Liver (tissue), 8 donors: ENCODE measurements at regions not wholly inside any gene's neighbourhood (a gene's known extent, or its start where the extent isn't known, plus 50 kb on each side); places are given as distances from the start of the nearest gene placed in this dataset.

Experiments used
- DNase-seq: peaks from one replicate; pipeline ENCODE4 v3.0.0-alpha.2; 2017; ENCODE audit warnings: low spot score
- H3K27ac ChIP-seq, 2 donors: one replicate each; pipeline ENCODE4 v1.7.0; 2013; ENCODE audit warnings: inconsistent platforms in 2 of 2, low read length in 2 of 2, control low read depth in 1 of 2, low read depth in 1 of 2, mild to moderate bottlenecking in 1 of 2
- H3K27me3 ChIP-seq, 4 donors: one replicate each; pipeline versions ENCODE4 v1.6.1 to v1.7.0; 2013; ENCODE audit warnings: low read length in 3 of 4, inconsistent platforms in 1 of 4, mild to moderate bottlenecking in 1 of 4, moderate library complexity in 1 of 4; ENCODE audit not compliant: control insufficient read depth in 4 of 4, insufficient read depth in 4 of 4
- H3K36me3 ChIP-seq, 4 donors: one replicate each; pipeline versions ENCODE4 v1.6.1 to v1.7.0; 2013; ENCODE audit warnings: low read length in 3 of 4, mild to moderate bottlenecking in 3 of 4, low read depth in 1 of 4, moderate library complexity in 1 of 4; ENCODE audit not compliant: control insufficient read depth in 4 of 4, insufficient read depth in 3 of 4
- H3K4me1 ChIP-seq, 4 donors: one replicate each; pipeline versions ENCODE4 v1.6.1 to v1.7.0; 2013; ENCODE audit warnings: low read length in 3 of 4, mild to moderate bottlenecking in 3 of 4, moderate library complexity in 1 of 4; ENCODE audit not compliant: control insufficient read depth in 4 of 4, insufficient read depth in 4 of 4
- H3K4me3 ChIP-seq, 3 donors: one replicate each; pipeline versions ENCODE4 v1.6.1 to v1.7.0; 2013; ENCODE audit warnings: low read length in 3 of 3, control low read depth in 1 of 3, low read depth in 1 of 3, mild to moderate bottlenecking in 1 of 3
- H3K9ac ChIP-seq, 2 donors: one replicate each; pipeline ENCODE4 v1.7.0; 2013; ENCODE audit warnings: low read length in 2 of 2, mild to moderate bottlenecking in 2 of 2, moderate library complexity in 2 of 2, control low read depth in 1 of 2, low read depth in 1 of 2
- H3K9me3 ChIP-seq, 4 donors: one replicate each; pipeline versions ENCODE4 v1.6.1 to v1.7.0; 2013; ENCODE audit warnings: low read length in 3 of 4; ENCODE audit not compliant: control insufficient read depth in 4 of 4
- EGR1 ChIP-seq, 2 donors: IDR thresholded peaks; 2 replicates each; pipeline ENCODE4 v1.6.1; 2016 to 2018; ENCODE audit warnings: antibody characterized with exemption in 2 of 2, low read depth in 2 of 2
- FOXA1 ChIP-seq: IDR thresholded peaks from 2 replicates; pipeline ENCODE4 v1.6.1; 2016; ENCODE audit warnings: antibody characterized with exemption
- FOXA2 ChIP-seq: IDR thresholded peaks from 2 replicates; pipeline ENCODE4 v1.6.1; 2016; ENCODE audit warnings: antibody characterized with exemption
- GABPA ChIP-seq, 2 donors: IDR thresholded peaks in 1 of 2; conservative IDR thresholded peaks in 1 of 2; 2 replicates each; pipeline ENCODE4 v1.6.1; 2016; ENCODE audit warnings: antibody characterized with exemption in 2 of 2, mild to moderate bottlenecking in 1 of 2, moderate library complexity in 1 of 2
- HNF4A ChIP-seq, 2 donors: conservative IDR thresholded peaks; 2 replicates each; pipeline ENCODE4 v1.6.1; 2016; ENCODE audit warnings: antibody characterized with exemption in 2 of 2, mild to moderate bottlenecking in 2 of 2
- HNF4G ChIP-seq: IDR thresholded peaks from 2 replicates; pipeline ENCODE4 v1.6.1; 2016; ENCODE audit warnings: antibody characterized with exemption
- JUND ChIP-seq, 2 donors: IDR thresholded peaks; 2 replicates each; pipeline ENCODE4 v1.6.1; 2016; ENCODE audit warnings: antibody characterized with exemption in 2 of 2
- NR2F2 ChIP-seq: IDR thresholded peaks from 2 replicates; pipeline ENCODE4 v1.6.1; 2016; ENCODE audit warnings: antibody characterized with exemption
- RAD21 ChIP-seq, 2 donors: IDR thresholded peaks; 2 replicates each; pipeline ENCODE4 v1.6.1; 2016; ENCODE audit warnings: antibody characterized with exemption in 2 of 2, mild to moderate bottlenecking in 2 of 2
- RXRA ChIP-seq, 2 donors: IDR thresholded peaks; 2 replicates each; pipeline ENCODE4 v1.6.1; 2017 to 2018; ENCODE audit warnings: antibody characterized with exemption in 2 of 2, mild to moderate bottlenecking in 1 of 2
- SP1 ChIP-seq: IDR thresholded peaks from 2 replicates; pipeline ENCODE4 v1.6.1; 2018; ENCODE audit warnings: antibody characterized with exemption, mild to moderate bottlenecking
- TAF1 ChIP-seq: conservative IDR thresholded peaks from 2 replicates; pipeline ENCODE4 v1.6.1; 2016; ENCODE audit warnings: antibody characterized with exemption, mild to moderate bottlenecking
- YY1 ChIP-seq: IDR thresholded peaks from 2 replicates; pipeline ENCODE4 v1.6.1; 2016; ENCODE audit warnings: antibody characterized with exemption, mild to moderate bottlenecking
- ZBTB33 ChIP-seq: IDR thresholded peaks from 2 replicates; pipeline ENCODE4 v1.6.1; 2016; ENCODE audit warnings: antibody characterized with exemption
- WGBS: extraction: QIAGEN DNeasy Blood & Tissue Kit; methylation state at CpG from one replicate; pipeline ENCODE4 v1.1.7; 2013; 5-methylcytosine and 5-hydroxymethylcytosine counted together
- TF ChIP-seq, protein P1 (sequence below): IDR thresholded peaks from 2 replicates; pipeline ENCODE4 v1.6.1; 2016; ENCODE audit warnings: antibody characterized with exemption
- TF ChIP-seq, protein P2 (sequence below): fragments of 150-350 bp; IDR thresholded peaks from 2 replicates; pipeline ENCODE4 v1.5.1; 2017; ENCODE audit warnings: improper control_type of control experiment, low read depth, low read length; ENCODE audit not compliant: missing input control
- TF ChIP-seq, protein P3 (sequence below): IDR thresholded peaks from 2 replicates; pipeline ENCODE4 v1.6.1; 2016; ENCODE audit warnings: antibody characterized with exemption, mild to moderate bottlenecking
- TF ChIP-seq, protein P4 (sequence below): IDR thresholded peaks from 2 replicates; pipeline ENCODE4 v1.6.1; 2016; ENCODE audit warnings: antibody characterized with exemption
- donor health status: healthy.
- donor health status: healthy.
- donor health status: healthy.
- donor health status: healthy.
- donor health status: healthy.

- no peaks in the 10 kb centered on the region for H3K4me1 ChIP-seq
- DNase-seq = no peak
- H3K9me3 ChIP-seq = no peaks in the 10 kb centered on the region
- TF ChIP-seq HNF4G = no peak
- no peak for TF ChIP-seq FOXA2
- TF ChIP-seq SP1 = no peak
- TF ChIP-seq RXRA (IDR thresholded peaks at IDR 0.05) = no peak
- TF ChIP-seq, protein P1, sequence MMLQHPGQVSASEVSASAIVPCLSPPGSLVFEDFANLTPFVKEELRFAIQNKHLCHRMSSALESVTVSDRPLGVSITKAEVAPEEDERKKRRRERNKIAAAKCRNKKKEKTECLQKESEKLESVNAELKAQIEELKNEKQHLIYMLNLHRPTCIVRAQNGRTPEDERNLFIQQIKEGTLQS = no peak
- TF ChIP-seq, protein P2, sequence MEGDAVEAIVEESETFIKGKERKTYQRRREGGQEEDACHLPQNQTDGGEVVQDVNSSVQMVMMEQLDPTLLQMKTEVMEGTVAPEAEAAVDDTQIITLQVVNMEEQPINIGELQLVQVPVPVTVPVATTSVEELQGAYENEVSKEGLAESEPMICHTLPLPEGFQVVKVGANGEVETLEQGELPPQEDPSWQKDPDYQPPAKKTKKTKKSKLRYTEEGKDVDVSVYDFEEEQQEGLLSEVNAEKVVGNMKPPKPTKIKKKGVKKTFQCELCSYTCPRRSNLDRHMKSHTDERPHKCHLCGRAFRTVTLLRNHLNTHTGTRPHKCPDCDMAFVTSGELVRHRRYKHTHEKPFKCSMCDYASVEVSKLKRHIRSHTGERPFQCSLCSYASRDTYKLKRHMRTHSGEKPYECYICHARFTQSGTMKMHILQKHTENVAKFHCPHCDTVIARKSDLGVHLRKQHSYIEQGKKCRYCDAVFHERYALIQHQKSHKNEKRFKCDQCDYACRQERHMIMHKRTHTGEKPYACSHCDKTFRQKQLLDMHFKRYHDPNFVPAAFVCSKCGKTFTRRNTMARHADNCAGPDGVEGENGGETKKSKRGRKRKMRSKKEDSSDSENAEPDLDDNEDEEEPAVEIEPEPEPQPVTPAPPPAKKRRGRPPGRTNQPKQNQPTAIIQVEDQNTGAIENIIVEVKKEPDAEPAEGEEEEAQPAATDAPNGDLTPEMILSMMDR = no peak
- no peak for TF ChIP-seq GABPA (IDR thresholded peaks at IDR 0.05 in 1 of 2, conservative IDR thresholded peaks at IDR 0.05 in 1 of 2)
- TF ChIP-seq, protein P3, sequence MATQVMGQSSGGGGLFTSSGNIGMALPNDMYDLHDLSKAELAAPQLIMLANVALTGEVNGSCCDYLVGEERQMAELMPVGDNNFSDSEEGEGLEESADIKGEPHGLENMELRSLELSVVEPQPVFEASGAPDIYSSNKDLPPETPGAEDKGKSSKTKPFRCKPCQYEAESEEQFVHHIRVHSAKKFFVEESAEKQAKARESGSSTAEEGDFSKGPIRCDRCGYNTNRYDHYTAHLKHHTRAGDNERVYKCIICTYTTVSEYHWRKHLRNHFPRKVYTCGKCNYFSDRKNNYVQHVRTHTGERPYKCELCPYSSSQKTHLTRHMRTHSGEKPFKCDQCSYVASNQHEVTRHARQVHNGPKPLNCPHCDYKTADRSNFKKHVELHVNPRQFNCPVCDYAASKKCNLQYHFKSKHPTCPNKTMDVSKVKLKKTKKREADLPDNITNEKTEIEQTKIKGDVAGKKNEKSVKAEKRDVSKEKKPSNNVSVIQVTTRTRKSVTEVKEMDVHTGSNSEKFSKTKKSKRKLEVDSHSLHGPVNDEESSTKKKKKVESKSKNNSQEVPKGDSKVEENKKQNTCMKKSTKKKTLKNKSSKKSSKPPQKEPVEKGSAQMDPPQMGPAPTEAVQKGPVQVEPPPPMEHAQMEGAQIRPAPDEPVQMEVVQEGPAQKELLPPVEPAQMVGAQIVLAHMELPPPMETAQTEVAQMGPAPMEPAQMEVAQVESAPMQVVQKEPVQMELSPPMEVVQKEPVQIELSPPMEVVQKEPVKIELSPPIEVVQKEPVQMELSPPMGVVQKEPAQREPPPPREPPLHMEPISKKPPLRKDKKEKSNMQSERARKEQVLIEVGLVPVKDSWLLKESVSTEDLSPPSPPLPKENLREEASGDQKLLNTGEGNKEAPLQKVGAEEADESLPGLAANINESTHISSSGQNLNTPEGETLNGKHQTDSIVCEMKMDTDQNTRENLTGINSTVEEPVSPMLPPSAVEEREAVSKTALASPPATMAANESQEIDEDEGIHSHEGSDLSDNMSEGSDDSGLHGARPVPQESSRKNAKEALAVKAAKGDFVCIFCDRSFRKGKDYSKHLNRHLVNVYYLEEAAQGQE = no peak
- no peak for TF ChIP-seq HNF4A (conservative IDR thresholded peaks at IDR 0.05)
- no peak for TF ChIP-seq JUND (IDR thresholded peaks at IDR 0.05)
- TF ChIP-seq, protein P4, sequence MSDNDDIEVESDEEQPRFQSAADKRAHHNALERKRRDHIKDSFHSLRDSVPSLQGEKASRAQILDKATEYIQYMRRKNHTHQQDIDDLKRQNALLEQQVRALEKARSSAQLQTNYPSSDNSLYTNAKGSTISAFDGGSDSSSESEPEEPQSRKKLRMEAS = no peak
- TF ChIP-seq EGR1 (IDR thresholded peaks at IDR 0.05; ENCODE audit: low read depth in 2 of 2) = no peak
- TF ChIP-seq RAD21 (IDR thresholded peaks at IDR 0.05) = no peak
- TF ChIP-seq NR2F2 = no peak
- no peak for TF ChIP-seq FOXA1
- TF ChIP-seq ZBTB33 = no peak
- no peak for TF ChIP-seq YY1
- no peak for TF ChIP-seq TAF1
- H3K9ac ChIP-seq = no peak overlapping the region
- H3K4me3 ChIP-seq = no peak overlapping the region
- peaks cover 0 to 4% (median 0%) of the 10 kb centered on the region in 4 donors for H3K27me3 ChIP-seq
- no peaks in the 10 kb centered on the region for H3K36me3 ChIP-seq
- H3K27ac ChIP-seq = no peak overlapping the region
Measured at GRCh38 chr2:221924576-221924975, 352.5 kb upstream of the EPHA4 start.

DNA sequence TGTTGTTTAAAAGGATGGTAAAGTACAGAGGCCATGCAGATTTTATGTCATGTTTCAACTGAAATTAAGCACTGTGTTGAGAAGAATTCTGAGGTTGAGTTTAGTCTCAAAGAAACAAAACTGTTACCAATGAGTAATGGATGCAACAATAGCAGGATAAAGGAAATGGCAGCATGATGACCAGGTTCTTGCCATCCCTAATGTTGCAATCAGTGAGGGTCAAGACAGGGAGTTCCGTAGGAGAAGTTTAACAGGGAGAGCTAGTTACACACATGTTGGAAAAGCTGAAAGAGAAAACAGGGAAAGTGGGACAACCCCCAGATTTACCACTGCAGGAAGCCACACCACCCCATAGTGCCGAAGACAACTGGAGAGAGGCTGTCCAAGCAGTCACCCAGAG, 343.8 kb upstream of the EPHA4 start:
- no peak overlapping the region for H3K9ac ChIP-seq
- 73% methylated on average over 2 of the region's 2 CpGs for WGBS
- H3K9me3 ChIP-seq = no peaks in the 10 kb centered on the region

More for the DNA sequence above, 343.8 kb upstream of the EPHA4 start:
- H3K27me3 ChIP-seq = peaks cover 0 to 9% (median 0%) of the 10 kb centered on the region in 4 donors
- H3K27ac ChIP-seq = no peak overlapping the region
- TF ChIP-seq JUND (IDR thresholded peaks at IDR 0.05) (no peak), HNF4A (conservative IDR thresholded peaks at IDR 0.05) (no peak), FOXA1 (no peak)
- TF ChIP-seq, protein P3 = no peak
- H3K4me1 ChIP-seq = no peaks in the 10 kb centered on the region
- DNase-seq = no peak
- H3K36me3 ChIP-seq = no peaks in the 10 kb centered on the region
- H3K4me3 ChIP-seq = no peak overlapping the region
